HG03095 (cell line): ENCODE measurements at regions not wholly inside any gene's neighbourhood (a gene's known extent, or its start where the extent isn't known, plus 50 kb on each side); places are given as distances from the start of the nearest gene placed in this dataset.

Source experiments
- ATAC-seq: cut with Tn5 transposase; IDR thresholded peaks from one replicate; pipeline ENCODE4 v1.9.1; 2021; ENCODE audit warnings: moderate library complexity; ENCODE audit not compliant: unreplicated experiment

- no peak for ATAC-seq
Observed at GRCh38 chr12:4137015-4137414, 136.5 kb upstream of the CCND2 start.

- peak; percentile 65 for ATAC-seq
Observed at GRCh38 chr12:4135919-4136605, 137.5 kb upstream of the CCND2 start.

GRCh38 chr12:4134448-4135263 is 138.9 kb upstream of the CCND2 start:
- no peak for ATAC-seq

GRCh38 chr12:4133636-4134447 is 139.7 kb upstream of the CCND2 start:
- no peak for ATAC-seq

- ATAC-seq, result no peak
Observed at GRCh38 chr12:4133029-4133428, 140.5 kb upstream of the CCND2 start.

- ATAC-seq, result no peak
Observed at GRCh38 chr12:4121506-4122020, 152.0 kb upstream of the CCND2 start.

GRCh38 chr12:4120316-4120917 is 153.1 kb upstream of the CCND2 start:
- ATAC-seq, result no peak

GRCh38 chr12:4119157-4119761 is 154.3 kb upstream of the CCND2 start:
- ATAC-seq, result peak; percentile 67

GRCh38 chr12:4118601-4119156 is 154.9 kb upstream of the CCND2 start:
- no peak for ATAC-seq

- ATAC-seq, result peak; percentile 36
Observed at GRCh38 chr12:4118017-4118510, 155.5 kb upstream of the CCND2 start.

GRCh38 chr12:4117386-4118016 is 156.1 kb upstream of the CCND2 start:
- ATAC-seq, result peak; percentile 4

- ATAC-seq, result no peak
Observed at GRCh38 chr12:4116251-4117111, 157.1 kb upstream of the CCND2 start.

- no peak for ATAC-seq
Observed at GRCh38 chr12:4115570-4115969, 158.0 kb upstream of the CCND2 start.

- no peak for ATAC-seq
Observed at GRCh38 chr12:4114986-4115385, 158.6 kb upstream of the CCND2 start.

- ATAC-seq, result no peak
Observed at GRCh38 chr12:4112734-4113325, 160.7 kb upstream of the CCND2 start.

GRCh38 chr12:4112290-4112689 is 161.3 kb upstream of the CCND2 start:
- no peak for ATAC-seq

GRCh38 chr12:4111010-4111409 is 162.6 kb upstream of the CCND2 start:
- ATAC-seq, result no peak

- ATAC-seq, result no peak
Observed at GRCh38 chr12:4109826-4110225, 163.7 kb upstream of the CCND2 start.
